ENCODE measurements at regions not wholly inside any gene's neighbourhood (a gene's known extent, or its start where the extent isn't known, plus 50 kb on each side); places are given as distances from the start of the nearest gene placed in this dataset.

- no peak for TF ChIP-seq CTCF (IDR thresholded peaks at IDR 0.05)
- TF ChIP-seq POLR2A (IDR thresholded peaks at IDR 0.05) = no peak
Measured at GRCh38 chr6:165871571-165871970, 208.5 kb upstream of the PDE10A start.

All from lower leg skin (tissue), 3 donors.